ENCODE measurements at regions not wholly inside any gene's neighbourhood (a gene's known extent, or its start where the extent isn't known, plus 50 kb on each side); places are given as distances from the start of the nearest gene placed in this dataset.
"Not testable (repeated sequence)": the region's sequence is repeated elsewhere in the genome, so short reads cannot be mapped to it uniquely, and the experiment has no call there.

DNA sequence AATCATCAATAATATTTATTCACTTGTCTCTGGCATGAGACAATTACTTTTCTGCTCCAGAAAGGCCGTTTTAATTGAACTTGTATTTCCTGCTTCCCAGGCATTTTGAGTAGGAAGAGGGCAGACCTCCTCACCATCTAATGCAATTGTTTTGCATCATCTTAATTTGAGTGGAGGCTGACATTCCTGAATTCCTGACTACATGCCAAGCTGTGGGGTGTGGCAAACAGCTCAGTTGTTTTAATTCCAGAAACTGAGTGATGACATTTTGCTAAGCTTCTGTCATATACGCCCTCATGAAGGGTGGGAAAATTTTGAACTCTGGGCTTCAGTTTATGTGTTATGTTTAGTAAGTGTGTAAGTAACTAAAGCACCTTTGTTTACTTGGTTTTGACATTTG, 125.4 kb upstream of the USP25 start:
- no peak for DNase-seq (ENCODE audit: low read depth, low spot score)

DNA sequence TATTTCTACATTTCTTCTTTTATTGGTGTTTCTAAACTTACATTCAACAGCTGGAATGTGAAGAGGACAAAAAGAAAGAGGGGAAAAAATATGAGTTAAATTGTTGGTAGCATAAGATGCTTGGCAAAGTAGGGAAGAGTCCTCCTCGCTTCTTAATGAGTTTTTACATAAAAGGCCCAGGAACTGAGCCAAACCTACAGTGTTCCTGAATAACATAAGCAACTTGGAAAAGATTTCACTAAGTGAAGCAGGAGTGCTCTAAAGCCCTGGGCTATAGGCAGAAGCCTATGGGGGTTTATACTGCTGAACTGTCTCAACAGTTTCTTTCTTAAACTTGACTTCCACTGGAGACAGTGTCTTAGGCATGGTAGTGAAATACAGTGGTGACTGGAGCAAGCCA, 115.0 kb upstream of the USP25 start:
- DNase-seq (ENCODE audit: low read depth, low spot score), result no peak

DNA sequence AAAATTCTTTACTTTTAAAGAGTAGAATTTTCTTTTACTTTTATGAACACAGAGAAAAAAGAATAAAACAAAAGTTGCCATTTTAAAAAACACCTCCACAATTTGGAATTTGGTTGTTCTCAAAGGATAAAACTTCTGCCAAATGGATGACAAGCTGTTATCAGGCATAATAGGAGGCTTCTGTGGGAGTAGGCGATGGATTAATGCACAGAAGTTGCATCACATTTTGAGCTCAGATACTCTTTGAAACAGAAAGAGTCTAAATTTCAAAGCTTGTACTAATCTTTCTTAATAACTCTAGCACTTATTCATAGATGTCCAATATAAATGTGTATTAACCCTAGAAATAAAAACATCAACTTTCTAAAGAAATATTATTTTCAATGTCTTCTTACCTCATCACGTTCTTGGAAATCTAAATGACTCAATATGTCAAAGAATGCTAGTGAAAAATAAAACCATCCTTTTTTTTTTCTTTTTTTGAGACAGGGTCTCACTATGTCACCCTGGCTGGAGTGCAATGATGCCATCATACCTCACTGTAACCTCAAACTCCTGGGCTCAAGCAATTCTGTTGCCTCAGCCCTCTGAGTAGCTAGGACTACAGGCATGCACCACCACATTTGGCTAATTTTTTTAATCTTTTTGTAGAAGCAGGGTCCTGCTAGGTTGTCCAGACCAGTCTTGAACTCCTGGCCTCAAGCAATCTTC, 112.8 kb upstream of the USP25 start:
- DNase-seq (ENCODE audit: low read depth, low spot score), result no peak

DNA sequence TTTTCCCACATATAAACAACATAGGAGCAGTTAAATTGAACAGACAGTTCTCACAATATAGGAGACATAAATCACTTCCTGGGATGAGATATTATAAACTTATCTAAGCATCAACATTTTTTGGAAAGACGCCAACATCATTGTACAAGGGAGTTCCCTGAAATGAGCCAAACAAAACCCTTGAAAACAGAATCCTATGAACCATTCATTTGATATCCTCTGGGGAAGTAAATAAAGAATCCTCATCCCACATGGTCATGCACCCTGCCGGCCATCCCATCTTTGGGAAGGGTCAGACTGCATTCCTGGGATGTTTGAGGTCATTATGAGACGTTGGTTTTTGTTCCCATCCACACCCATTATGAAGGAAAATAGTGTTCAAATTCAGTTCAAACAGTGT, 111.8 kb upstream of the USP25 start:
- DNase-seq (ENCODE audit: low read depth, low spot score), result no peak

DNA sequence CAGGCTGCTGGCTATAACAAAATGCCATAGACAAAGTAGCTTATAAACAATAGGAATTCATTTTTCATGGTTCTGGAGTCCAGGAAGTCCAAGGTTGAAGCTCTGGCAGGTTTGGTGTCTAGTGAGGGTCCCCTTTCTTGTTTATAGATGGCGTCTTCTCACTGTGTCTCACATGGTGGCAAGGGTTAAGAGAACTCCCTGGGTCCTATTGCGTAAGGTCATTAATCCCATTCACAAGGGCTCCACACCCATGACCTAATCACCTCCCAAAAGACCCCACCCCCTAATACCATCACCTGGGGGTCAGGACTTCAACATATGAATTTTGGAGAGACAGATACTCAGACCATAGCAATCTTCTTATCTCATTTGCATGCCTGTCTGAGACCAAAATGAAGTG, 108.9 kb upstream of the USP25 start:
- no peak for DNase-seq (ENCODE audit: low read depth, low spot score)

DNA sequence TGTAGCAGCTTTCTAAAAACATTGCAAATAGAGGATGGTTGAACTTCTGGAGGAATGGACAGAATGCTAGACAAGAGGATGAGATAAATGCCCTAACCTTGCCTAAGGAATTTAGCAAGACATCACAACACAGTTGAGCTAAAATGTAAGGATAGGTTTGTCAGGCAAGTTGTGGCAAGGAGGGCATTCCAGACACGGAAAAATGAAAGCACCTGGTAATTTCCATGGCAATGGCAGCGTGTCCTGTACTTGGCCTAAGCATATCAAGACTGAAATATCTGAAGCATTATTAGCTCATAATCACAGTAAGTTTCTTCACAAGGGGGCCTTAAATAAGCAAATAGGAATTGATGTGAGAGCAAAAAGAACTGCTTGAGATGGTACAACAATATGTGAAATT, 105.1 kb upstream of the USP25 start:
- DNase-seq (ENCODE audit: low read depth, low spot score), result no peak

DNA sequence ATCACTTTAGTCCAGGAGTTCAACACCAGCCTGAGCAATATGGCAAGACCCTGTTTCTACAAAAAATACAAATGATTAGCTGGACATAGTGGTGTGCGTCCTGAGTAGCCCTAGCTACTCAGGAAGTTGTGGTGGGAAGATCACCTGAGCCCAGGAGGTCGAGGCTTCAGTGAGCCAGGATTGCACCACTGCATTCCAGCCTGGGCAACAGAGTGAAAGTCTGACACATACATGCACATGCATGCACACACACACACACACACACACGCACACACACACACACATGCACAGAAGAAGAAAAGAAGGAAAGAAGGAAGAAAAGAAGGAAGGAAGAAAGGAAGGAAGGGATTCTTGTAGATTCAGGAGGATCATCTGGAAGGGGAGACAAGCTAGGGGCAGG, 104.4 kb upstream of the USP25 start:
- no peak for DNase-seq (ENCODE audit: low read depth, low spot score)

DNA sequence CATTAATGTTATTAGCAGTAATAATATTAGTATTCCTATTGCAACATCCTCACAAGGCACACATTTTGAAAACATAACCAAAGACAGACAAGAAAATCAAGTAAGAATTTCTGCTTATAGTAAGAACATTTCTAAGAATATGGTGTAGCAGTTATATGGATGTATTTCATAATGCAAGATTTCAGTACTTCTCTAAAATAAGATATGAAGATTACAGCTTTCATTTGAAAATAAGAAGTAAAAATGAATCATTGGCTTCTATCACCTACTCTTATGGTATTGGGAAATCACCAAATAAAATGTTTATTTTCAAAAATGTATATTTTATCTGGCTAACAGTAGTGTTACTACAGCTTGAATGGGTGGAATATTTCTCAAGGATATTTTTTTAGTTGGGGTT, 103.8 kb upstream of the USP25 start:
- DNase-seq (ENCODE audit: low read depth, low spot score), result no peak

DNA sequence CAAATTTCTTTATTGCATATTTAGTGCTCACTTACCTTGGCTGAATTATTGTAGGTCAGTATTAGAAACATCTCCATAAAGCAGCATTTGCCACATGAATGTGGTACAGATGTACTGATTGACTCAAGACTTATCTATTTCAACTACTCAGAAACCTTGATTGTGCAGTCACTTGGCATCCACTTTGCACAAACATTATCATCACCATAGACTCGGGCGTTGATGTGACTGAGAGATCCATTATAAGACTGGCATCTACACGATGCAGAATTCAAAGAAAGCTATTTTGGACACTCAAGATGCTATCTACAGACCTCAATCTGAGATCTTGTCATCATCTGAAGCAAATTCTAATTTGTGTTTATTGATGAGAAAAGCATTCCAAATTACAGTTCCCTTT, 102.8 kb upstream of the USP25 start:
- no peak for DNase-seq (ENCODE audit: low read depth, low spot score)

DNA sequence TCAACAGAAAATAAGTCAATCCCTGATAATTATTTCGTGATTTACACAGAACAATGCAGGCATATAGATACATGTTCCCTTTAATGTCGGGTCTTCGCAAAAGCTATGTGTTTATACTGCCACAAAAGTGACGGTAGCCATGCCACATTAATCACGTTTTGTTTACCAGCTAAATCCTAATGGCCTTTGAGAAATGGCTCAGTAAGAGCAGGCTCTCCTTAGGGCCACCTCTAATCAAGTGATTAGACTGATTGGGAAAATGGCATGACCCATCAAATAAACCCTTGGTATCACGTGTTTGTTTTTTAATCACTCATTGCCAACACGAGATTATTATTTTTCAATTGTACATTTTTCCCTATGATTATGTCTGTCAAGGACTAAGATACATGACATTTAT, 102.0 kb upstream of the USP25 start:
- DNase-seq (ENCODE audit: low read depth, low spot score), result no peak

DNA sequence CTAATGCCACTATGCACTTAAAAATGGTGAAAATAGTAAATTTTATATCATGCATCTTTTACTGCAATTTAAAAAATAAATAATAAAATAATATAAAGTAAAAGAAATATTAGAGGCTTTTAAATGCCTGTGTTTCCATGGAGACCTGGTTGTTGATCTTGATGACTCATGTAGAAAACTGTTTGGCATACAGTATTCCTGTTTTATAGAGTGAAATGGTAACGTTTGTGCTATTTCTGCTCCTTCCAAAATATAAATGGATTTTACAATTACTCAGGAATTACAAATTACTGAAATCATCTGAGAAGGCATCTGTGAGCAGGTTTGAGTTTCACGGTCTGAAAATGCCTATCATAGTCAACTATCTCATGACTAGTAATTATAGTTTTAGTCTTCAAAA, 98.4 kb upstream of the USP25 start:
- peak; percentile 11 for DNase-seq (ENCODE audit: low read depth, low spot score)

DNA sequence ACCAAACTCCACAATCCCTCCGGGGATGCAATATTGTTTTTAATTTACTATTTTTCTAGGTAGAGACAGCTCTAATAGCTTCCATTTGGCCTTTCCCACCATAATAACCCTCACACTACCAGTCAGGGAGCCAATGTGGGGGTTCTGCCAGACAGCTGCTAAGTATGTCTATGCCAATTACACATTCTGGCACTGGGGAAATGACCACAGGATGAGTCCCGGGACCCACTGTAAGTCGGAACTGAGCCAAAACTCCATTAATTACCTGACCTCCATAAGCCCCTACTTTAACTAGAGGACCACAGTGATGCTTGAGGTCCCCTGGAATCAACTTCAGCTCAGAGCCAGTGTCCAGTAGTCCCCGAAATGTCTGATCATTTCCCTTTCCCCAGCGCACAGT, 95.2 kb upstream of the USP25 start:
- DNase-seq (ENCODE audit: low read depth, low spot score), result not testable (repeated sequence)

DNA sequence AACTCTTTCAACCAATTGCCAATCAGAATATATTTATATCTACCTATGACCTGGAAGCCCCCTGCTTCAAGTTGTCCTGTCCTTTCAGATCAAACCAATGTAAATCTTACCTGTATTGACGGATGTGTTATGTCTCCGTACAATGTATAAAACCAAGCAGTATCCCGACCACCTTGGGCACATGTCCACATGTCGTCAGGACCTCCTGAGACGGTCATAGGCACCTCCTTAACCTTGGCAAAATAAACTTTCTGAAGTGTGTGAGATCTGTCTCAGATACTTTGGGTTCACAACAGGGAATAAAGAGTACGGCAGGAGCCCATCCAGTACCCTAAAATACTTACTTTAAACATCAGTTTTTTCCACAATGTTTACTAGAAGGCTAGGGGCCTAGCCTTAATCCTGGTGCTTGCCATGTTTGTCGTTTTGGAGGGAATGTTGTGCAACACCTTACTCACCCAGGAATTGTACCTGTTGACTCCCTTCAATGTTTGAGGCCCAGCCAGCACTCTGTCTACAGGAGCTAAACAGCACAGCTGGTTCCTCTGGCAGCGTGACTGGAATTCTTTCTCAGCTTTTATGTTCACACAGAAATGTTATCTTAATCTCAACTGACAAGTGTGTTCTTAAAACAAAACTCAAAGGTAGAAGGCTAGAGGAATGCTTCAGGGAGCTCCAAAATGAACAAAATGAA, 90.8 kb upstream of the USP25 start:
- DNase-seq (ENCODE audit: low read depth, low spot score), result no peak

DNA sequence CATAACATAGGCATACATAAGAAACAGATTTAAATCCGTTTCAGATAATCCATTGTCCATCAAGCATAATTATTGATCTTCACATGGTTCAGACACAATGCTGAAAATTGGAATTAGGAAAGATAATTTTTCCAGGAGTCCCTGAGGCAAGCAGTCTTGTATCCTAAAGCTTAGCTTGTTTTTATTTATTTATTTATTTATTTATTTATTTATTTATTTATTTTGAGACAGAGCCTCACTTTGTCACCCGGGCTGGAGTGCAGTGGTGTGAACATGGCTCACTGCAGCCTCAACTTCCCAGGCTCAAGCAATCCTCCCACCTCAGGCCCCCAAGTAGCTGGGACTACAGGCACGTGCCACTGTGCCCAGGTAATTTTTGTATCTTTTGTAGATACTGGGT, 89.7 kb upstream of the USP25 start:
- DNase-seq (ENCODE audit: low read depth, low spot score), result not testable (repeated sequence)

DNA sequence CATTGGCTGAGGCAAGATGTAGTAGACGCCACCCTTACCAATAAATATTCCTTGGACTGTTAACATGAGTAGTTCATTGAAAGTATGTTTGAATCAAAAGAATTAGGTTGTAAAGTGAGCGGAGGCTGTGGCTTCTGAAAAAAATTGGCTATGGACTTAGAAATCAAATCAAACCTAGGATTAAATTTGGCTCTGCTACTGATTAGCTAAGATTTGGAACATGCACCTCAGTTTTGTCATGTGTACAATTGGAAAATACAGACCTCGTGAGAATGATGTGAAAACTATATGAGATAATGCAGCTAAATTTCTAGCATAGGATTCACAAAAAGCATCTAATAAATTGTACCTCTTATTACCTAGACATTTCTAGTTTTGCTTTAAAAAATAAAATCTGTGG, 85.3 kb upstream of the USP25 start:
- DNase-seq (ENCODE audit: low read depth, low spot score), result no peak

DNA sequence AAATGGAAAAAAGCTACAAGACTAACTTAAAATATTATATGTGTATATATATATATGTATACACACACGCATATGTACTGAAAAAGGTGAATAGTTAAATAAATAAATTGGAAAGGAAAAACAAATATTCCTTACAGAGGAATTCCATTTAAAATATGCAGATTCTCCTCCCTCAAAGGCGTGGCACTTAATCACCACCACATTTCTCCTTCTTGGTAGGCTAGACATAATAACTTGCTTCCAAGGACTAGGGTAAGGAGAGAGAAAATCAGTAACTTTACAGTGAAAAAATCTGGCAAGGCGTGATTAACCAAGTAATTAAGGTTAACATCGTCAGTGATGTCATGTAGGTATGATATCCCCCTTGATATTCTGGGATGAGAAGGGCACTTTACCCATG, 84.0 kb upstream of the USP25 start:
- DNase-seq (ENCODE audit: low read depth, low spot score), result no peak

DNA sequence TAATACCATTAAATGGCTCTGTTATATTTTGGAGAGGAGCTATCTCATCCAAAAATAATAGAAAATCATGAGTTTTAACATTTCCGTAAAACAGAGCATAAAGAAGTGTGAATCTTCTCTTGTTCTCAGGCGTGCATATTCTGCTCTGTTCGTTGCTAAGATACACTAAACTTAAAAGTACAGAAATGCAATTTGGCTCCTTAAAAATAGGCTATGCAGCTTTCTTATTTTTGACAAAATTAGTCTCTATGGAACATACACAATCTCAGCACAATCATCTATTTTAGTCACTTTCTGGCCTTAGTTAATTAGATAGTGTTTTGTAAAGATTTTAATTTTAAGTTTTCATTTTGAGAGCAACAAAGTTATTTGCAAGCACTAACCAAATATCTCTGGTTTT, 79.0 kb upstream of the USP25 start:
- DNase-seq (ENCODE audit: low read depth, low spot score), result no peak

DNA sequence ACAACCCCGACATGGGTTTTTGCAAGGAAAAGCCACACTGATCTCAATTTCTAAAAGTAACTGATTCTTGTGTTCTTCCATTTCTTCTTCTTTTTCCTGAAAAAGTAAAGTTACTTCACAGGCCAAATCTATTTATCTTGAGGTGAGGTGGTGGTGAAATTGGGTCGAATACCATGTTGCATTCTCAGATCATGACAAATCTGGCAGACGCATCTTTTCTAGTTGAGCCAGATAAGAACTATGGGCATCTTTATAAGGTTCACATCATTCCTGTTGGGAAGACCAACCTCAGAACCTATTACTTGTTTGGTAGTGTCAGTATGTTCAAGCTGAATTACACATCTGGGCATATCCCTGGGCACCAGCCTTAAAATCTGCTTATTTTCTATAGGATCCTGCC, 78.6 kb upstream of the USP25 start:
- DNase-seq (ENCODE audit: low read depth, low spot score), result no peak

DNA sequence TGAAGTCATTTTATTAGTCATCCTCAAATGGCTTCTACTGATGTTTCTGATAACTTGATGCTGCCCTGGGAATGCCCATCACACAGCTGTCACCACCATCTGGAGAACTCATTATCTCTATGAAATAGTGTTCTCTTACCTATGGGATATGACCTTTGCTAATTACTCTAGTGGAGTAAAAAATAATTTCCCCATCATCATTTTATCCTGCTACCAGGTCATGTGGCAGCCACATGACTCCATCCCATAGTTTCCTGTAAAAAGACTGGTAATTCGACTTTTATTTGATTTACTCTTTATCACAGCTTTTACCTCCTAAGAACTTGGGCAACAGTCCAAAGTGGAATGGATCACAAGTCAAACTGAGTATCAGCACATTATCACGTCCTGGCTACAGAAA, 76.1 kb upstream of the USP25 start:
- no peak for DNase-seq (ENCODE audit: low read depth, low spot score)

DNA sequence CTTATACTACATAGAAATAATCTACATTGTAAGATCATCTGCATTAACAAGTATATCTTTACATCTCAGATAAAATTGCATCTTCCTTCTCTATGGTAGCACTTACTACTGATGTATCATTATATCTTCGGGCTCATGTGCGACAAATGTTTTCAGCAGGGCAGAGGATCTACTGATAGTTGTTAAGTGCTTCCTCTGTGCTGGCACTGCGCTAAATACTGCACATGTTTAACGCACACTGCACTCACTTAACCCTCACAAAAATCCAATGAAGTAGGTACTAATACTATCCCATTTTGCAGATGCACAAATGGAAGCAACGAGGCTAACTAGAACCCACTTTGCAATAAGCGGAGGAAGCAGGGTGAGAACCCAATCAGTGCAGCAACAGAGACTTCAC, 75.6 kb upstream of the USP25 start:
- DNase-seq (ENCODE audit: low read depth, low spot score), result no peak

DNA sequence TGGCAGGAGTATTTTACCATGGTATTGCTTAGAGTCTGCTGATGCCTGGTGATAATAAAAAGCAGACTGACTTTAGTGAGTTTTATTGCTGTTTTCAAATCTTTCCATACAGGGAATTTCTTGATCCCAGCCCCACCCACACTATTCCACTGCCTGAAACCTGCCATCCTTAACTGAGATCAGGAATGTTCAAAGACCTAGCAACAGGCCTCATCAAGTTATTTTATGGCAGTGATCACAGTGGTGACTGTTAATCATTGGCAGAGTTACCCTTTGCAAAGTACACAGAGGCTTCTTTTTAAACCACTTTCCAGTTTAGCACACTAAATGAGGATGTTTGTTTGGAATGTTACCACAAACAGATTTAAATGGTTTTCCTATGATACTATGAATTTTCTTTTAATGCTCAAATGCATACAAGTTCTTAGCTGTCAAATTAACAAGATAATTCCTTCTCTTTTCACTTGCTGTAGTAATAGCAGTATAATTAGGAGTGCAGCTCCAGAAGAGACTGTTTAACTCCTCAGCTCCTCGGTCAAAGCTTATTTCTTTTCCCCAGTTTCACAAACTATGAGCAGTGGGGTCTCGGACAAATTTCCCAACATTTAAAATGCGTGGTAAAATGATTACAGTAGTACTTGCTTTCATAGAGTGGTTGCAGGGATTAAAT, 69.9 kb upstream of the USP25 start:
- DNase-seq (ENCODE audit: low read depth, low spot score), result no peak

DNA sequence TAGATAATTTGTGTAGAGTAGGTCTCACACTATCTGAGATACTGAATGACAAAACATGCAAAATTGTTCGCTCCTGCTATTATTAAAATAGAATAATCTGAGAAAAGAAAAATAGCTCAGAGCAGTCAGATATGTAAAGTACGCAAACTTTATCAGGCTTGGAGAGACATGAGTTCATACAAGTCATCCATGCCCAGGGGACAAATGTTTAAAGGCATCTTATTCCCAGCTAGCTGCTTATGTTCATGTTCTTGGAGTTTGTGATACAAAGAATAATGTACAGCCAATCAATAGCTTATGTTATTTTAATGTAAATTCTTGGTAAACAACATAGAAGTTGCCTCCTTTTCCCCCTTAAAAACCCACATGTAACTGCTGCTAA, 69.4 kb upstream of the USP25 start:
- no peak for DNase-seq (ENCODE audit: low read depth, low spot score)

DNA sequence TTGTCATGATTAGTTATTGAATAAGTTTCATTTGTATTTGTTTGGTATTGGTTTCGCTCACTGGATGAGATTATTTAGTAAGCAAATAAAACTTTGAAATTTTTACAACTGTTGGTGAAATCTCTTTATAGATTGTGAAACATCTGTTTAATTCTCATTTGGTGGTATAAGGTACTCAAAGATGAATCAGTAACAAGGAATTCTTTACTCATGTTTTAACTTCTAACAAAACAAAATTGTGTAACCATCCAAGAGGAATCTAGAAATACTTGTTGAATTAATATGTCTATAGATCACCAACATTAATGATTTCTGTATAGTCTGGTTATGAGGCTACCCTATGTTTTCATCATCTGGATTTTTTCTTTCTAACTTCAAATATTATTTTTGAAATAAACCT, 62.8 kb upstream of the USP25 start:
- DNase-seq (ENCODE audit: low read depth, low spot score), result no peak
